ENCODE measurements at regions not wholly inside any gene's neighbourhood (a gene's known extent, or its start where the extent isn't known, plus 50 kb on each side); places are given as distances from the start of the nearest gene placed in this dataset.

GRCh38 chr1:78440381-78440793, 50.4 kb upstream of the PTGFR start (continued):
- no peak for TF ChIP-seq ZBTB40 (IDR thresholded peaks at IDR 0.05)
- no peak for TF ChIP-seq ZBTB40 (CRISPR knock-in tag; IDR thresholded peaks at IDR 0.05)
- TF ChIP-seq MECOM (CRISPR knock-in tag; IDR thresholded peaks at IDR 0.05) = no peak
- TF ChIP-seq PHTF2 (CRISPR knock-in tag; IDR thresholded peaks at IDR 0.05) = no peak
- no peak for TF ChIP-seq HOXB6 (CRISPR knock-in tag; IDR thresholded peaks at IDR 0.05; ENCODE audit: borderline replicate concordance)
- no peak for TF ChIP-seq MBD1 (CRISPR knock-in tag; IDR thresholded peaks at IDR 0.05)
- TF ChIP-seq MLX (CRISPR knock-in tag; conservative IDR thresholded peaks at IDR 0.05) = no peak
- no peak for TF ChIP-seq SMARCE1 (IDR thresholded peaks at IDR 0.05)
- TF ChIP-seq C11orf30 (IDR thresholded peaks at IDR 0.05; ENCODE audit: low read depth) = no peak
- no peak for TF ChIP-seq KLF1 (tag; IDR thresholded peaks at IDR 0.05)
- no peak for TF ChIP-seq EZH2 (IDR thresholded peaks at IDR 0.05; ENCODE audit: borderline replicate concordance, low read depth, low read length)
- no peak for TF ChIP-seq CUX1 (CRISPR knock-in tag; IDR thresholded peaks at IDR 0.05)

Measured in K562 (cell line).